T-helper 17 cell (primary cell): ENCODE measurements at regions not wholly inside any gene's neighbourhood (a gene's known extent, or its start where the extent isn't known, plus 50 kb on each side); places are given as distances from the start of the nearest gene placed in this dataset.
"Not testable (repeated sequence)": the region's sequence is repeated elsewhere in the genome, so short reads cannot be mapped to it uniquely, and the experiment has no call there.

ENCODE experiments used
- ATAC-seq: fragments of 150-1000 bp; cut with Tn5 transposase; 2 replicates; pipeline ENCODE4 v1.10.0; 2021; ENCODE audit warnings: mild to moderate bottlenecking, moderate library complexity
- DNase-seq, 3 donors: peaks; one replicate each; pipeline versions ENCODE4 v3.0.0 to v3.0.0-alpha.2; 2020 to 2021
- H3K9me3 ChIP-seq: one replicate; pipeline ENCODE4 v1.7.0; 2013; ENCODE audit warnings: low read length, mild to moderate bottlenecking; ENCODE audit not compliant: control insufficient read depth, poor library complexity, severe bottlenecking
- H3K27ac Mint-ChIP-seq: one replicate; pipeline ENCODE4 v1.8.0; 2022; ENCODE audit warnings: mild to moderate bottlenecking, moderate library complexity, mixed read lengths
- H3K27me3 Mint-ChIP-seq: one replicate; pipeline ENCODE4 v1.8.0; 2022; ENCODE audit warnings: mixed read lengths
- H3K36me3 Mint-ChIP-seq: one replicate; pipeline ENCODE4 v1.8.0; 2022; ENCODE audit warnings: low read depth, mixed read lengths
- H3K4me1 Mint-ChIP-seq: one replicate; pipeline ENCODE4 v1.8.0; 2022; ENCODE audit warnings: mild to moderate bottlenecking, mixed read lengths
- H3K4me3 Mint-ChIP-seq: one replicate; pipeline ENCODE4 v1.8.0; 2022; ENCODE audit warnings: mild to moderate bottlenecking, moderate library complexity, mixed read lengths

DNA sequence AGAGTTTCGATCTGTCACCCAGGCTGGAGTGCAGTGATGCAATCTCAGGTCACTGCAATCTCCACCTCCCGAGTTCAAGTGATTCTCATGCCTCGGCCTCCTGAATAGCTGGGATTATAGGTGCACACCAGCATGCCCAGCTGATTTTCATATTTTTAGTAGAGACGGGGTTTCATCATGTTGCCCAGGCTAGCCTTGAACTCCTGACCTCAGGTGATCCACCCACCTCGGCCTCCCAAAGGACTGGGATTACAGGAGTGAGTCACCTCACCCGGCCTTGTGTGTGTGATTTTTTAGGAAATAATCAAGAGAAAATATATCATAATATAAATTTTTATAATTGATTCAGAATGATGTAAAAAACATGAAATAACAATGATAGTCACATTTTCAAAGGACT is 1231.4 kb downstream of the GALC start:
- Mint-ChIP-seq H3K27me3 (no peaks in the 10 kb centered on the region), H3K4me3 (no peak overlapping the region), H3K36me3 (no peaks in the 10 kb centered on the region), H3K4me1 (no peaks in the 10 kb centered on the region), H3K27ac (no peak overlapping the region)
- H3K9me3 ChIP-seq: no peaks in the 10 kb centered on the region
- ATAC-seq: no peak
- DNase-seq: no peak

DNA sequence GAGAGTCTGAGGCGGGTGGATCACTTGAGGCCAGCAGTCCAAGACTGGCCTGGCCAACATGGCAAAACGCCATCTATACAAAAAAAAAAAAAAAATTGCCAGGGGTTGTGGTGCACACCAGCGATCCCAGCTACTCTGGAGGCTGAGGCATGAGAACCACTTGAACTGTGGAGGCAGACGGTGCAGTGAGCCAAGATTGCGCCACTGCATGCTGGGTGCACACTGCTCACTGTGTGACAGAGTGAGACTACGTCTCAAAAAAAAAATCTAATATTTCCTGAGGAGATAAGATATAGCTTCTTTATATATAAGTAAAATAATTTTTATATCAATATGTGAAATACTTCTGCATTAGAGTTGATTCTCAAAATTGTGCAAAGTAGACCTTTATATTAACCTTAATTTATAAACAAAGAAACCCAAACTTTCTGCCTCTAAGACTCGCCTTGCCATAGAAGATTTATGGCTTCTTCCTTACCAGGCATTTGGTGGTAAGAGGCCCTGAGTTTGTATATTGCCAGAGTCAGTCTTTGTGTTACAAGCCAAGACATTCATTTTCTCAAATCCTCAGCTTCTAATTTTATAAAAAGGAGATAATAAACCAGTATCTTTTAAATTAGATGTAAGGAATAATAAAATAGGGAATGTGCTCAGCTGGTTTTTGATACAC is 1226.7 kb downstream of the FLRT2 start:
- ATAC-seq (no peak), DNase-seq (no peak)
- Mint-ChIP-seq H3K27ac (no peak overlapping the region), H3K27me3 (no peaks in the 10 kb centered on the region), H3K4me1 (no peaks in the 10 kb centered on the region), H3K4me3 (no peak overlapping the region), H3K36me3 (no peaks in the 10 kb centered on the region)
- no peaks in the 10 kb centered on the region for H3K9me3 ChIP-seq

DNA sequence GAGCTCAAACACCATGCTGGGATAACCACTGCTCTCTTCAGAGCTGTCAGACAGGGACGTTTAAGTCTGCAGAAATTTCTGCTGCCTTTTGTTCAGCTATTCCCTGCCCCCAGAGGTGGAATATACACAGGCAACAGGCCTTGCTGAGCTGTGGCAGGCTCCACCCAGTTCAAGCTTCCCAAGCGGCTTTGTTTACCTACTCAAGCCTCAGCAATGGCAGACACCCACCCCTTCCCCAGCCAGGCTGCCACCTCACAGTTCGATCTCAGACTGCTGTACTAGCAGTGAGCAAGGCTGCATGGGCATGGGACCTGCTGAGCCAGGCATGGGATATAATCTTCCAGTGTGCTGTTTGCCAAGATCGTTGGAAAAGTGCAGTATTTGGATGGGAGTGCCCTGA is 1220.5 kb downstream of the FLRT2 start:
- H3K4me1 Mint-ChIP-seq, DNase-seq, H3K27me3 Mint-ChIP-seq, ATAC-seq, H3K36me3 Mint-ChIP-seq, H3K27ac Mint-ChIP-seq, H3K4me3 Mint-ChIP-seq, H3K9me3 ChIP-seq: not testable (repeated sequence)

DNA sequence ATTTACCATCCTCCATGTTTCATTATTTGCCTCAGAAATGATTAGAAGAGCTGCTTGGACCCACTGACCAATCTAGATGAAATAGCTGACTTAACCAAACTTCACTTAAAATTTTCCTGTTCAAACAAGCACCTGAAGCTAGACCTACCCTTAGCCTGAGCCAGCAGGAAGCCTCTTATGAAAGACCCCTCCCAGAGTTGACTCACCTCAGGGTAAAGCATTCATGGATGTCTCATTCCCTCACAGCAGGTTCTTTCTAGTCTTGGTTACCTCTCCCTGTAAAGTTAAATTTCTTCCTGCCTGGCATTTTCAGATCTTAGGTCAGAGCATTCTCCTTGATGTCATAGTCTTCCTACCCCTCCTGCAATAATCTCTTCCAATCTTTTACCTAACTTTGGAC is 1209.8 kb downstream of the FLRT2 start:
- ATAC-seq: no peak
- no peak overlapping the region for H3K4me3 Mint-ChIP-seq
- no peak for DNase-seq

DNA sequence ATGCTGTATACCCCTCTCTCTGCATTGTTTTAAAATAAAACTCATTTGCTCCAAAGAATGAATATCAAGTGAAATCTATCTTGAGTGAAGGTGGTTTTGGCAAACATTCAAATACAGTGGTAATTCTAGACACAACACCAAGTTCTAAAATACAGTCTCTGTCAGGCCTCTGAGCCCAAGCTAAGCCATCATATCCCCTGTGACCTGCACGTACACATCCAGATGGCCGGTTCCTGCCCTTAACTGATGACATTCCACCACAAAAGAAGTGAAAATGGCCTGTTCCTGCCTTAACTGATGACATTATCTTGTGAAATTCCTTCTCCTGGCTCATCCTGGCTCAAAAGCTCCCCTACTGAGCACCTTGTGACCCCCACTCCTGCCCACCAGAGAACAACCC is 1201.5 kb downstream of the FLRT2 start:
- not testable (repeated sequence) for H3K4me1 Mint-ChIP-seq, H3K9me3 ChIP-seq, H3K4me3 Mint-ChIP-seq, H3K36me3 Mint-ChIP-seq, ATAC-seq, H3K27me3 Mint-ChIP-seq, DNase-seq, H3K27ac Mint-ChIP-seq

More for the DNA sequence above, 1209.8 kb downstream of the FLRT2 start:
- no peaks in the 10 kb centered on the region for H3K36me3 Mint-ChIP-seq
- H3K4me1 Mint-ChIP-seq: no peaks in the 10 kb centered on the region
- H3K27me3 Mint-ChIP-seq: no peaks in the 10 kb centered on the region
- no peak overlapping the region for H3K27ac Mint-ChIP-seq
- H3K9me3 ChIP-seq: no peaks in the 10 kb centered on the region

DNA sequence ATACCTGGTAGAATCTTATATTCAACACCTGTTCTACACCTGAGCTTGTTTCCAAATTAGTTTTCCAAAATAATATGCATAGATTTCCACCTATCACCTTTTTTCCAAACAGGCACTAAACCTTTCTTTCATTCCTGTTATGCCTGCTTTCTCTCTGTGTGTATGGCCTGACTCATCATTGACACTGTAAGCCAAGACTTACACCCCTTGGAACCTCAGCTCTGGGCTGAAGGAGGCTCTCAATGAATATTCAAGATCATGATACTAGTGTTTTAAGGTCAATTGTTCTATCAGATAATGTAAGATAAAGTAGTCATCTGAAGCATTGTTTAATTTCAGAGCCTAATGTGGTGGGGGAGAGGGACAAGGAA is 1193.3 kb downstream of the FLRT2 start:
- no peaks in the 10 kb centered on the region for H3K9me3 ChIP-seq
- no peaks in the 10 kb centered on the region for H3K27me3 Mint-ChIP-seq
- H3K36me3 Mint-ChIP-seq: no peaks in the 10 kb centered on the region
- DNase-seq: no peak
- H3K4me1 Mint-ChIP-seq: no peaks in the 10 kb centered on the region
- H3K27ac Mint-ChIP-seq: no peak overlapping the region
- no peak for ATAC-seq
- H3K4me3 Mint-ChIP-seq: no peak overlapping the region

DNA sequence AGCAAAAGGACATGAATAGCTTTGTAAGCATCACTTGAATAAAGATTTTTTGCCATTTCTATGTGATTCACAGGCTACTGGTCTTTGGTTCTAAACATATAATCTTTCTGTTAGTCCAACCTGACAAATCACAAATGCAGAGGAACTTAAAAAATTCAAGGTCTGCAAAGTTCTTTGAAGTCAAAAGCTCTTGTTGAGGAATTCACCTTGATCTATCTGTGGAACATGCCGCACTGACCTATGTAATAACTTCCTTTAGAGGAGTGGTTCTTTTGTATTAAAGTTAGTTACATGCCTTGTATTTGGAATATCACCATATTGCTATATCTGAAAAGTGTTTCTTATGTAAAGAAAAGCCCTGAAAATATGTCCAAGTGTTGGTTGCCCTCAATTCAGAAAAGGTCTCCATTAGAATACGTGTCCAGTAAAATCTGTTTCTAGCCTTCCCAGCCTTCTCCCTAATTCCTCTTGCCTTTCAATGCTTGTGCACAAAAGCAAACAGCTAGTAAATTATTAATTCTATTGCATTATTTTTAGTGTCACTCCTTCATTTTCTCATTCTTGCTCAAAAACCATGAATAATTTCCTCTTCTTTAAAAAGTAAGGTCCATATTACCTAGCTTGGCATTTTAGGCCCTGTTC is 1192.8 kb downstream of the FLRT2 start:
- Mint-ChIP-seq H3K27me3 (no peaks in the 10 kb centered on the region), H3K4me1 (no peaks in the 10 kb centered on the region), H3K4me3 (no peak overlapping the region), H3K36me3 (no peaks in the 10 kb centered on the region), H3K27ac (no peak overlapping the region)
- ATAC-seq (no peak), DNase-seq (no peak)
- H3K9me3 ChIP-seq: no peaks in the 10 kb centered on the region

DNA sequence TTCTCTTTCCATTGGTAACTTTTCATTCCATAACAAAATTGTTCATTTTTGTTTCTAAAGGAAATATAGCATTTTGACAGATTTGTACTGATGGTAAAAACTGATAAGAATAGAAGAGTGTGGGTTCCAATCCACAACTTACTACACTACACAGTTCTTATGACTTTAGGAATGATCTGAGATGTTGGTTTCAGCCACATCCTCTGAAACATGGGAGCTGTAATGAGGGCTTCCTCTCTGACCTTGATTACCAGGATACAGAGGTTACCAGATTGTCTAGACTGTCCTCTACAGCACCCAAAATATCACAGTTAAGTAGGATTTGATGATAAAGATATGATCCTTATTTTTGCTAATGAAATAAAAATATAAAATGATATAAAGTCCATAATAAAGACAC is 1184.6 kb downstream of the FLRT2 start:
- no peak for DNase-seq
- H3K9me3 ChIP-seq: no peaks in the 10 kb centered on the region
- no peak for ATAC-seq
- Mint-ChIP-seq H3K4me1 (no peaks in the 10 kb centered on the region), H3K27me3 (no peaks in the 10 kb centered on the region), H3K4me3 (no peak overlapping the region), H3K36me3 (no peaks in the 10 kb centered on the region), H3K27ac (no peak overlapping the region)

DNA sequence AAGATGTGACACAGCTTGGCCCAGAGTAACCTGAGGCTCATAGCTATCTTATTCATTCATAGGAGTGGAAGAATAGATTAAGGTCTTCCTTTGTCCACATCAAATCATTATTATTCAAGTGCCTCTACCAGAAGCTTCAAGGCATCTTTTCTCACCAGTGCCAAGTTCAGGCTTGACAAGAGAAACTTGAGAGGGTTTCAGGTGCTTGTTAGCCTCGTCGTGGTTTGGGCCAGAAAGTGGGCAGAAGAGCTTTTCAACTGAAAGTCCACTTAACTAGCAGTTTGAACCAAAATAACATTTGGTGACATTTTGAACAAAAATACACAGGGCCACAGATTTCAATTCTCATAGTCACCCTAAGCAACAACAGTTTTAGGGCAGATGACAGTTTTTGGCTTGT is 1184.2 kb downstream of the FLRT2 start:
- Mint-ChIP-seq H3K4me1 (no peaks in the 10 kb centered on the region), H3K27me3 (no peaks in the 10 kb centered on the region), H3K4me3 (no peak overlapping the region), H3K36me3 (no peaks in the 10 kb centered on the region), H3K27ac (no peak overlapping the region)
- H3K9me3 ChIP-seq: no peaks in the 10 kb centered on the region
- DNase-seq (no peak), ATAC-seq (no peak)

DNA sequence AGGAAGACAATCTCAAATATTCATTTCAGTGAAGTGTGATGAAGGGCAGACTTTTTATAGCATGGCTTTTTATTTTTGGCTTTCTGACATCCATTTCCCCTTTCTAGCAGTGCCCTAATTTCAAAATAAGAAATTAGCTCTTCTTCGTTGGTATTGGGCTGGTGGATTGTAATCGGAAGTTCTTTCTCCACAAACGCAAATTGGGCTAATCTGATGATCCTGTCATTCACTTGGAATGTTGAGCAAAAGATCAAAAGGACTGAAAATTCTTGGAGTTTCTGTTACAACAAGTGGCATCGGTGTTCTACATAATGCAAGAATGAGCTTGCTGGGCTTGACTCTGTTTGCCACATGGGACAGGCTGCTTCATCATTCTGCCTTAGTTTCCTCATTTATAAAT is 1182.8 kb downstream of the FLRT2 start:
- no peak for DNase-seq
- no peak overlapping the region for H3K27ac Mint-ChIP-seq
- no peaks in the 10 kb centered on the region for H3K36me3 Mint-ChIP-seq
- H3K4me1 Mint-ChIP-seq: no peaks in the 10 kb centered on the region
- no peak overlapping the region for H3K4me3 Mint-ChIP-seq
- no peaks in the 10 kb centered on the region for H3K9me3 ChIP-seq
- H3K27me3 Mint-ChIP-seq: no peaks in the 10 kb centered on the region
- ATAC-seq: no peak

DNA sequence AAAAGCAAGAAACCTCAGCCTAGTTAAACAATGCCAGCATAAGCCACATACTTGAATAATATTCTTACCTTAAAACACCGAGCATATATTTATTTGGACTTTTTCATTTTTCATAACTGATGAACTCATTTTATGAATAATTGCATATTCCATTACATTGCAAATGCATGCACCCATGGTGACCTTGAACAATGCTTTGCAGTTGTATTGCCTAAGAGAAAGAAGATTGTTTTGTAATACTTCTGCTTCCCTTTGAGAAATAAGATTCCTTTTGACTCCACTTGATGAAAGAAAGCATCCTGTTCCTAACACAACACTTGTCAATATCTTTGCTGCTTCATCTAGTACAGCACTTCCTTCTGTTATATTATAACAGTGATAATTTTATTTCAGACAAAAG is 1182.2 kb downstream of the FLRT2 start:
- ATAC-seq: no peak
- H3K4me1 Mint-ChIP-seq: no peaks in the 10 kb centered on the region
- H3K4me3 Mint-ChIP-seq: no peak overlapping the region
- no peak overlapping the region for H3K27ac Mint-ChIP-seq
- DNase-seq: no peak
- H3K9me3 ChIP-seq: no peaks in the 10 kb centered on the region
- no peaks in the 10 kb centered on the region for H3K27me3 Mint-ChIP-seq
- no peaks in the 10 kb centered on the region for H3K36me3 Mint-ChIP-seq

DNA sequence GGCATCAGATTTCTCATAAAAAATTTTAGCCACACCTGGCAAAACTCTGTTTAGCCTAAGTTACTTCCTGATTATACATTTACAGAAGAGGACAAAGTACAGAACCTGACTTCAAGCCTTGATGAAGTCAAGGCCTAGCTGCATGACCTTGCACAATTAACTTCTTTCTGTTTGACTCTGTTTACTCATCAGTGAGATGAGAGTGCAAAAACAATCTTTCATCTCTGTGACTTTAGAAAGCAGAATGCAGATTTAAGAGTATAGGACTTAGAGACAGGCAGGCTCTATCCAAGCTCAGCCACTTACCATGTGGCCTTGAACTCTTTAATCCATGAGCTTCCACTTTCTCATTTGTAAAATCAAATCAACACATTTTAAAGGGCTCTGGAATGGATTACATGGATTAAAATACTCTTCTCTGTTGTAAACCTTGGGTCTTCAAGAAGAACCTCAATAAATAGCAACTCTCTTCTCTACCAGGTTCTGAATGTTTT is 1178.9 kb downstream of the FLRT2 start:
- H3K4me1 Mint-ChIP-seq: no peaks in the 10 kb centered on the region
- no peak overlapping the region for H3K27ac Mint-ChIP-seq
- no peak overlapping the region for H3K4me3 Mint-ChIP-seq
- no peaks in the 10 kb centered on the region for H3K36me3 Mint-ChIP-seq
- ATAC-seq (no peak), DNase-seq (no peak)
- H3K9me3 ChIP-seq: no peaks in the 10 kb centered on the region
- H3K27me3 Mint-ChIP-seq: no peaks in the 10 kb centered on the region

DNA sequence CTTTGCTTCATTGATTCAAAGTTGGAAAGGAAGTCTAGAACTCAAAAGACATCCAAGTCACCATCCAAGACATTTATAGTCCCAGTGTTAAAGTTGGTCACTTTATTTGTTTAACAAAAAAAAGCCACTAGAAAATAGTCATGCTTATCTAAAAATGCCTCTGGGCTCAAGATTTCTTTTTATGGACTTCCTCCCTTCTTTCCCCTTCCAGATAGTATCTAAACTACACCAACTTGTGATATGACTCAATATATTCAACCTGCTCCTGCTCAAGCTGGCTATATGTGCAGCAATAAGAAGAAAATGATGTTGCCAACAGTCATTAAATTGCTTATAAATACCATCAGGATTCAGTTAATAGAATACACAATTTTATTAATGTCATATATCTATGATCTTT is 1177.1 kb downstream of the FLRT2 start:
- Mint-ChIP-seq H3K27ac (no peak overlapping the region), H3K27me3 (no peaks in the 10 kb centered on the region), H3K36me3 (no peaks in the 10 kb centered on the region), H3K4me1 (no peaks in the 10 kb centered on the region), H3K4me3 (no peak overlapping the region)
- no peaks in the 10 kb centered on the region for H3K9me3 ChIP-seq
- DNase-seq: no peak
- ATAC-seq: no peak

DNA sequence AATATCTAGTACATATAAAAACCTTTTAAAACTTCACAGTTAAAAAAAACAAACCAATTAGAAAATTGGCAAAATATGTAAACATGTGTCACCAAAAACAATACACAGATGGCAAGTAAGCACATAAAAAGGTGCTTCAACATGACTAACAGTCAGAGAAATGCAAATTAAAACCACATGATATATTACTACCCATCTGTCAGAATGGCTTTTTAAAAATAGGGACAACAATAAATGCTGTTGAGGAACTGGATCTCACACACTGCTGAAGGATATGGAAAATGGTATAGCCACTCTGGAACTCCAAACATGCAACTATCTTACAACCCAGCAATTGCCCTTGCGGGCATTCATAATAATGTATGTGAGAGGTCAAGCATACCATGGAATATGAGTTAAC is 1153.6 kb downstream of the FLRT2 start:
- Mint-ChIP-seq H3K4me1 (no peaks in the 10 kb centered on the region), H3K27ac (no peak overlapping the region), H3K4me3 (no peak overlapping the region), H3K27me3 (no peaks in the 10 kb centered on the region), H3K36me3 (peaks cover 2% of the 10 kb centered on the region)
- DNase-seq (no peak), ATAC-seq (no peak)
- no peaks in the 10 kb centered on the region for H3K9me3 ChIP-seq
